Fibroblast of lung (primary cell): ENCODE measurements at regions not wholly inside any gene's neighbourhood (a gene's known extent, or its start where the extent isn't known, plus 50 kb on each side); places are given as distances from the start of the nearest gene placed in this dataset.

Source experiments
- CTCF ChIP-seq, 2 donors: IDR thresholded peaks in 1 of 2; conservative IDR thresholded peaks in 1 of 2; 1 replicate in 1 of 2; 2 replicates in 1 of 2; pipeline ENCODE4 v1.5.1; 2011 to 2012; ENCODE audit warnings: low read length in 2 of 2, control low read depth in 1 of 2, inconsistent platforms in 1 of 2, low read depth in 1 of 2, mild to moderate bottlenecking in 1 of 2
- EZH2 ChIP-seq: IDR thresholded peaks from 2 replicates; pipeline ENCODE4 v1.5.1; 2012; ENCODE audit warnings: low read length, control low read depth, mild to moderate bottlenecking; ENCODE audit errors: missing control alignments

GRCh38 chr16:17766012-17766411 is 295.3 kb upstream of the XYLT1 start:
- TF ChIP-seq CTCF (conservative IDR thresholded peaks at IDR 0.05 in 1 of 2, IDR thresholded peaks at IDR 0.05 in 1 of 2; ENCODE audit: low read depth in 1 of 2, low read length in 2 of 2), result no peak
- no peak for TF ChIP-seq EZH2
